Loucy (cell line): ENCODE measurements at regions not wholly inside any gene's neighbourhood (a gene's known extent, or its start where the extent isn't known, plus 50 kb on each side); places are given as distances from the start of the nearest gene placed in this dataset.

Experiments used
- H2AFZ ChIP-seq: fragments of 200-600 bp; sonication (generic); 2 replicates; pipeline ENCODE4 v1.6.0; 2016; ENCODE audit warnings: antibody characterized with exemption, mild to moderate bottlenecking, low read length, moderate library complexity
- H3F3A ChIP-seq: fragments of 200-600 bp; 2 replicates; pipeline ENCODE4 v1.6.0; 2016; ENCODE audit warnings: antibody characterized with exemption, low read depth, mild to moderate bottlenecking
- H3K27me3 ChIP-seq: fragments of 200-600 bp; sonication (generic); 2 replicates; pipeline ENCODE4 v1.6.1; 2014; ENCODE audit warnings: low read length, mild to moderate bottlenecking; ENCODE audit not compliant: insufficient read depth, poor library complexity, severe bottlenecking
- H3K36me3 ChIP-seq: fragments of 200-600 bp; sonication (generic); 2 replicates; pipeline ENCODE4 v1.6.1; 2016; ENCODE audit warnings: low read length; ENCODE audit not compliant: insufficient read depth
- H3K4me1 ChIP-seq: fragments of 200-600 bp; sonication (generic); 2 replicates; pipeline ENCODE4 v1.5.1; 2014; ENCODE audit warnings: low read length, mild to moderate bottlenecking; ENCODE audit not compliant: insufficient read depth, poor library complexity, severe bottlenecking
- H3K4me2 ChIP-seq: fragments of 200-600 bp; sonication (generic); 2 replicates; pipeline ENCODE4 v1.6.0; 2014; ENCODE audit warnings: antibody characterized with exemption, low read length, low read depth, mild to moderate bottlenecking; ENCODE audit not compliant: poor library complexity, severe bottlenecking
- H3K4me3 ChIP-seq: fragments of 200-600 bp; sonication (generic); 2 replicates; pipeline ENCODE4 v1.5.1; 2014; ENCODE audit warnings: low read length, mild to moderate bottlenecking, mixed read lengths; ENCODE audit not compliant: poor library complexity, severe bottlenecking
- H3K79me2 ChIP-seq: fragments of 200-600 bp; sonication (generic); 2 replicates; pipeline ENCODE4 v1.6.1; 2014; ENCODE audit warnings: low read length; ENCODE audit not compliant: insufficient read depth
- H3K9ac ChIP-seq: fragments of 200-600 bp; sonication (generic); 2 replicates; pipeline ENCODE4 v1.6.0; 2014; ENCODE audit warnings: mild to moderate bottlenecking, low read depth, low read length, moderate library complexity; ENCODE audit not compliant: poor library complexity, severe bottlenecking
- H3K9me2 ChIP-seq: fragments of 200-600 bp; sonication (generic); replicated peaks from 2 replicates; pipeline ENCODE4 v1.6.1; 2016; ENCODE audit warnings: low read depth, low read length, mixed read lengths
- H3K9me3 ChIP-seq: fragments of 200-600 bp; sonication (generic); 2 replicates; pipeline ENCODE4 v1.6.1; 2014; ENCODE audit warnings: mild to moderate bottlenecking, antibody characterized with exemption, low read length, low read depth; ENCODE audit not compliant: insufficient read depth
- H4K20me1 ChIP-seq: fragments of 200-600 bp; sonication (generic); 2 replicates; pipeline ENCODE4 v1.6.0; 2014; ENCODE audit warnings: antibody characterized with exemption, low read length, mild to moderate bottlenecking; ENCODE audit not compliant: insufficient read depth, poor library complexity, severe bottlenecking
- CTCF ChIP-seq: fragments of 200-600 bp; sonication (generic); conservative IDR thresholded peaks from 2 replicates; pipeline ENCODE4 v1.5.1; 2014; ENCODE audit warnings: mild to moderate bottlenecking, antibody characterized with exemption, low read length
- EZH2phosphoT487 ChIP-seq: fragments of 200-600 bp; IDR thresholded peaks from 2 replicates; pipeline ENCODE4 v1.6.1; 2018; ENCODE audit warnings: antibody characterized with exemption, mild to moderate bottlenecking, moderate library complexity, borderline replicate concordance

GRCh38 chr3:79979990-79980389, 212.2 kb upstream of the ROBO1 start:
- Histone ChIP-seq H3K9ac (no peak overlapping the region), H3K4me2 (no peak overlapping the region), H3K27me3 (no peaks in the 10 kb centered on the region), H3K4me1 (peaks cover 18% of the 10 kb centered on the region), H3K4me3 (no peak overlapping the region), H3K36me3 (no peaks in the 10 kb centered on the region), H3K9me3 (no peaks in the 10 kb centered on the region), H3K9me2 (no peaks in the 10 kb centered on the region), H4K20me1 (no peaks in the 10 kb centered on the region), H2AFZ (no peak overlapping the region), H3F3A (no peaks in the 10 kb centered on the region), H3K79me2 (no peaks in the 10 kb centered on the region)
- TF ChIP-seq CTCF (no peak), EZH2phosphoT487 (no peak)

- H3K9me3 ChIP-seq = no peaks in the 10 kb centered on the region
- no peak overlapping the region for H2AFZ ChIP-seq
- H3F3A ChIP-seq = no peaks in the 10 kb centered on the region
- H3K79me2 ChIP-seq = no peaks in the 10 kb centered on the region
- peaks cover 12% of the 10 kb centered on the region for H3K4me1 ChIP-seq
- H3K36me3 ChIP-seq = no peaks in the 10 kb centered on the region
- no peak overlapping the region for H3K4me3 ChIP-seq
- H3K27me3 ChIP-seq = no peaks in the 10 kb centered on the region
- H4K20me1 ChIP-seq = no peaks in the 10 kb centered on the region
- no peak overlapping the region for H3K4me2 ChIP-seq
- H3K9me2 ChIP-seq = no peaks in the 10 kb centered on the region
- no peak overlapping the region for H3K9ac ChIP-seq
- no peak for TF ChIP-seq CTCF
- no peak for TF ChIP-seq EZH2phosphoT487
Measured at GRCh38 chr3:79976466-79976865, 208.7 kb upstream of the ROBO1 start.

- H3K9me2 ChIP-seq = no peaks in the 10 kb centered on the region
- no peaks in the 10 kb centered on the region for H3K79me2 ChIP-seq
- no peak overlapping the region for H3K4me2 ChIP-seq
- H2AFZ ChIP-seq = no peak overlapping the region
- H4K20me1 ChIP-seq = no peaks in the 10 kb centered on the region
- H3K27me3 ChIP-seq = no peaks in the 10 kb centered on the region
- TF ChIP-seq EZH2phosphoT487 = no peak
- no peak for TF ChIP-seq CTCF
- no peak overlapping the region for H3K9ac ChIP-seq
- no peaks in the 10 kb centered on the region for H3F3A ChIP-seq
- no peaks in the 10 kb centered on the region for H3K36me3 ChIP-seq
- peaks cover 12% of the 10 kb centered on the region for H3K4me1 ChIP-seq
- no peaks in the 10 kb centered on the region for H3K9me3 ChIP-seq
- H3K4me3 ChIP-seq = no peak overlapping the region
Measured at GRCh38 chr3:79973917-79974595, 206.3 kb upstream of the ROBO1 start.
